Spleen (tissue), 7 donors: ENCODE measurements at regions not wholly inside any gene's neighbourhood (a gene's known extent, or its start where the extent isn't known, plus 50 kb on each side); places are given as distances from the start of the nearest gene placed in this dataset.

ENCODE experiments used
- CTCF ChIP-seq, 11 experiments: fragments of 200-600 bp in 7 of 11; fragments of 450-650 bp in 4 of 11; sonication (generic) in 4 of 11; IDR thresholded peaks in 8 of 11; conservative IDR thresholded peaks in 3 of 11; 1 replicate in 7 of 11; 2 replicates in 4 of 11; pipeline versions ENCODE4 v1.4.0 to v1.8.0; 2016 to 2021; ENCODE audit warnings: antibody characterized with exemption in 11 of 11, inconsistent platforms in 4 of 11, mild to moderate bottlenecking in 1 of 11
- POLR2AphosphoS5 ChIP-seq, 3 donors: sonication (generic); formaldehyde crosslinking; IDR thresholded peaks; one replicate each; pipeline ENCODE4 v1.5.1; 2017; ENCODE audit warnings: antibody characterized with exemption in 3 of 3
- donor health status: DM: no; HTN: no; CAD: no; lungs with moderate emphysema.
- donor health status: DM: no; HTN: no; CAD: no.
- donor health status: DM: no; HTN: no; CAD: no.

DNA sequence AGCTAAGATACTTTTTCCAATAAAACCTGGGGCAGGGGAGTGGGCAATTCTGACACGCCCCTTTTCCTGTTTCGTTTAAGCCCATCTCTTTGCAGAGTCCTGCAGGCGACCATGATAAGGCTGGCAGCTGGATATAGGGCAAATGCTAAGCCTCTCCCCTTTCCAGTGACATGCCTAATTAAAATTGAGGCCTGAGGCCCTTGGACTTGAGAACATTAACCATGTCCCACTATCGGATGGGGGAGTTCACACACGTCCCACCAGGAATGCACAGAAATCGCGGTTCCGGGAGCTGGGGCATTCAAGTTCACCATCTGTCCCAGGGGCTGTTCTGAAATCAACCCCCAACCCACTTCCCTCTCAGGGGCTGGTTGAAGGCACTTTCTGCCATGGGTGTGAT lies 109.2 kb upstream of the FOXF1 start:
- TF ChIP-seq POLR2AphosphoS5 (IDR thresholded peaks at IDR 0.05) (no peak), CTCF (IDR thresholded peaks at IDR 0.05 in 8 of 11, conservative IDR thresholded peaks at IDR 0.05 in 3 of 11) (no peak)
